Neural cell (in vitro differentiated cells): ENCODE measurements at regions not wholly inside any gene's neighbourhood (a gene's known extent, or its start where the extent isn't known, plus 50 kb on each side); places are given as distances from the start of the nearest gene placed in this dataset.

Experiments
- EP300 ChIP-seq: fragments of 450-650 bp; conservative IDR thresholded peaks from 2 replicates; pipeline ENCODE4 v1.6.1; 2014; ENCODE audit warnings: antibody characterized with exemption, mild to moderate bottlenecking, moderate library complexity; ENCODE audit not compliant: poor library complexity, severe bottlenecking
- EZH2 ChIP-seq: fragments of 200-600, 300-800 bp; shearing (Covaris generic), sonication (generic); IDR thresholded peaks from 2 replicates; pipeline ENCODE4 v1.6.1; 2014; ENCODE audit warnings: antibody characterized with exemption, low read length, borderline replicate concordance, mild to moderate bottlenecking; ENCODE audit not compliant: insufficient read depth, poor library complexity, severe bottlenecking
- MXI1 ChIP-seq: fragments of 450-650 bp; conservative IDR thresholded peaks from 2 replicates; pipeline ENCODE4 v1.6.1; 2014; ENCODE audit warnings: antibody characterized with exemption, mild to moderate bottlenecking; ENCODE audit not compliant: poor library complexity, severe bottlenecking
- POLR2AphosphoS5 ChIP-seq: IDR thresholded peaks from 2 replicates; pipeline ENCODE4 v1.6.1; 2012
- SMC3 ChIP-seq: fragments of 450-650 bp; conservative IDR thresholded peaks from 2 replicates; pipeline ENCODE4 v1.6.1; 2014; ENCODE audit warnings: antibody characterized with exemption, mild to moderate bottlenecking, moderate library complexity; ENCODE audit not compliant: poor library complexity
- TAF1 ChIP-seq: IDR thresholded peaks from 2 replicates; pipeline ENCODE4 v1.6.1; 2012; ENCODE audit warnings: low read depth
- TF ChIP-seq, protein P1 (sequence below): fragments of 450-650 bp; IDR thresholded peaks from 2 replicates; pipeline ENCODE4 v1.5.1; 2014; ENCODE audit warnings: antibody characterized with exemption, mild to moderate bottlenecking, moderate library complexity; ENCODE audit not compliant: poor library complexity, severe bottlenecking
- TF ChIP-seq, protein P2 (sequence below): IDR thresholded peaks from 2 replicates; pipeline ENCODE4 v1.6.1; 2012; ENCODE audit warnings: borderline replicate concordance

DNA sequence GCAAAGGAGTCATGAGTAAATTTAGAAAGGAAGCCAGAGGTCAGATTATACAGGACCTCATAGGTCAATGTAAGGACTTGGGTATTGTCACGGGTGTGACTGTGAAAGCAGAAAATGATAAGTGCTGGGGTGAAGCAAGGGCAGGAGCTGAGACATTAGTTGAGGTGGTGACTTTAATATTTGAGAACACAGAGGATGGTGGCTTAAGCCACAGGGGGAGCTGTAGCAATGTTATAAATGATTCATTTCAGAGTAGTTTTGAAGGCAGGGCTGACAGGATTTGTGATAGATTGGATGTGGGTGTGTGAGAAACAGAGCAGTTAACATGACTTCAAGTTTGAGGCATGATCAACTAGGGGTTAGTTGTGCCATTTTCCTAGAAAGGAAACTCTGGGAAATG is 659.9 kb downstream of the EPM2A start:
- TF ChIP-seq, protein P1, sequence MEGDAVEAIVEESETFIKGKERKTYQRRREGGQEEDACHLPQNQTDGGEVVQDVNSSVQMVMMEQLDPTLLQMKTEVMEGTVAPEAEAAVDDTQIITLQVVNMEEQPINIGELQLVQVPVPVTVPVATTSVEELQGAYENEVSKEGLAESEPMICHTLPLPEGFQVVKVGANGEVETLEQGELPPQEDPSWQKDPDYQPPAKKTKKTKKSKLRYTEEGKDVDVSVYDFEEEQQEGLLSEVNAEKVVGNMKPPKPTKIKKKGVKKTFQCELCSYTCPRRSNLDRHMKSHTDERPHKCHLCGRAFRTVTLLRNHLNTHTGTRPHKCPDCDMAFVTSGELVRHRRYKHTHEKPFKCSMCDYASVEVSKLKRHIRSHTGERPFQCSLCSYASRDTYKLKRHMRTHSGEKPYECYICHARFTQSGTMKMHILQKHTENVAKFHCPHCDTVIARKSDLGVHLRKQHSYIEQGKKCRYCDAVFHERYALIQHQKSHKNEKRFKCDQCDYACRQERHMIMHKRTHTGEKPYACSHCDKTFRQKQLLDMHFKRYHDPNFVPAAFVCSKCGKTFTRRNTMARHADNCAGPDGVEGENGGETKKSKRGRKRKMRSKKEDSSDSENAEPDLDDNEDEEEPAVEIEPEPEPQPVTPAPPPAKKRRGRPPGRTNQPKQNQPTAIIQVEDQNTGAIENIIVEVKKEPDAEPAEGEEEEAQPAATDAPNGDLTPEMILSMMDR: no peak
- TF ChIP-seq, protein P2, sequence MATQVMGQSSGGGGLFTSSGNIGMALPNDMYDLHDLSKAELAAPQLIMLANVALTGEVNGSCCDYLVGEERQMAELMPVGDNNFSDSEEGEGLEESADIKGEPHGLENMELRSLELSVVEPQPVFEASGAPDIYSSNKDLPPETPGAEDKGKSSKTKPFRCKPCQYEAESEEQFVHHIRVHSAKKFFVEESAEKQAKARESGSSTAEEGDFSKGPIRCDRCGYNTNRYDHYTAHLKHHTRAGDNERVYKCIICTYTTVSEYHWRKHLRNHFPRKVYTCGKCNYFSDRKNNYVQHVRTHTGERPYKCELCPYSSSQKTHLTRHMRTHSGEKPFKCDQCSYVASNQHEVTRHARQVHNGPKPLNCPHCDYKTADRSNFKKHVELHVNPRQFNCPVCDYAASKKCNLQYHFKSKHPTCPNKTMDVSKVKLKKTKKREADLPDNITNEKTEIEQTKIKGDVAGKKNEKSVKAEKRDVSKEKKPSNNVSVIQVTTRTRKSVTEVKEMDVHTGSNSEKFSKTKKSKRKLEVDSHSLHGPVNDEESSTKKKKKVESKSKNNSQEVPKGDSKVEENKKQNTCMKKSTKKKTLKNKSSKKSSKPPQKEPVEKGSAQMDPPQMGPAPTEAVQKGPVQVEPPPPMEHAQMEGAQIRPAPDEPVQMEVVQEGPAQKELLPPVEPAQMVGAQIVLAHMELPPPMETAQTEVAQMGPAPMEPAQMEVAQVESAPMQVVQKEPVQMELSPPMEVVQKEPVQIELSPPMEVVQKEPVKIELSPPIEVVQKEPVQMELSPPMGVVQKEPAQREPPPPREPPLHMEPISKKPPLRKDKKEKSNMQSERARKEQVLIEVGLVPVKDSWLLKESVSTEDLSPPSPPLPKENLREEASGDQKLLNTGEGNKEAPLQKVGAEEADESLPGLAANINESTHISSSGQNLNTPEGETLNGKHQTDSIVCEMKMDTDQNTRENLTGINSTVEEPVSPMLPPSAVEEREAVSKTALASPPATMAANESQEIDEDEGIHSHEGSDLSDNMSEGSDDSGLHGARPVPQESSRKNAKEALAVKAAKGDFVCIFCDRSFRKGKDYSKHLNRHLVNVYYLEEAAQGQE: no peak
- no peak for TF ChIP-seq POLR2AphosphoS5
- no peak for TF ChIP-seq EP300
- TF ChIP-seq MXI1: no peak
- TF ChIP-seq EZH2: no peak
- TF ChIP-seq SMC3: no peak
- no peak for TF ChIP-seq TAF1
